ENCODE measurements at regions not wholly inside any gene's neighbourhood (a gene's known extent, or its start where the extent isn't known, plus 50 kb on each side); places are given as distances from the start of the nearest gene placed in this dataset.

DNA sequence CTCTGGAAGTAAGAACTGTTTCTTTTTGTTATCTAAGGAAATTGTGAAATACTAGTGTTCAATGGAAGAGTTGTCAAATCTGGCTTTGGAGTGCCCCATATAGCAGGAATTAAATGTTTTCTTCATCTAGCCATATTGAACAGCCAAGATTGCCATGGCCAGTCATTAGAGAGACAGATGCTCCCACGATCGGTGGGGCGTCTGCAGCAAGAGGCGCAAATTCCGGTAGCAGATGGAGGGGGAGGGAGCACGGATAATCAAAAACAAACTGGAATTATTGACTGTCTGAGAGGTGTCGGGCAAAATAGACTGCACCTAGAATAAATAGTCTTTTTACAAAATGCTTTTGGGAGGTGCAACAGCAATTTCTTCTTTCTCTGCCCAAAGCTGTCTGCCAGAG, 139.1 kb upstream of the FSTL4 start:
- ChIA-PET CTCF (no interaction called here), POLR2A (no interaction called here)

DNA sequence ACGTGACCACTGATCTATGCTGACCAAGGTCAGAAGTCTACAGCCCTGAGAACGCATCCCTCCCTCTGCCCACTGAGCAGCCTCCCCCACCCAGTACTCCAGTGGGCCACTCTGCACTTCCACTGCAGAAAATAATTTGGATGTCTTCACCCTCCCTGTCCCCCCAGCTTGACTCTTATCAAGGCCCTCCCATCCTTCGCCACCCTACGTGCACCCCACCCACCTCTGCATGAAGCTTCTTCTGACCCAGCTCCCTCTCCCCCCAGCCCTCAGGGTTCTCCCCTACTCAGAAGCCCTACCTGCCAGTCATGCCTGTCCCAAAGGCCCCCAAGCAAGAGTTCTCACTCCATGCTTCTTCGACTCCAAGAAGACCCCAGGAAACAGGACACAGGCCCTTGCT, 138.5 kb upstream of the FSTL4 start:
- ChIA-PET POLR2A (no interaction called here), CTCF (no interaction called here)

DNA sequence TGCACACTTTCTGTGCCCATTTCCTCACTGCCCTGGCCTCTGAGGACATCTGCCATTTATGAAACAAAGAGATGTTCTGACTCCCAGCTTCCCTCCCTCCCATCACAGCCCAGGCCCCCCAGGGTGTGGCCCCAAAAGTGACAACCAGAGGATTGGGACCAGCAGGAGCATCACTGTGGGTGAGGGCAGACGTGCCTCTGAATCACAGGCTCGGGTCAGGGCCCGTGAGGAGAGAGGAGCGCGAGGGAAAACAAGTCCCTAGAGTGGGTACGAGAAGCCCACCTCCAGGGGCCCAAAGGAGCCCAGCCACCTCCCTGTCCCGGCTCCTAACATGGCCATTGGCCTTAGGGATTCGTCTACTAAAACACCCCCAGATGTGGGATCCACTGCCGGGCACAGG, 138.0 kb upstream of the FSTL4 start:
- CTCF ChIA-PET: no interaction called here
- POLR2A ChIA-PET: no interaction called here

DNA sequence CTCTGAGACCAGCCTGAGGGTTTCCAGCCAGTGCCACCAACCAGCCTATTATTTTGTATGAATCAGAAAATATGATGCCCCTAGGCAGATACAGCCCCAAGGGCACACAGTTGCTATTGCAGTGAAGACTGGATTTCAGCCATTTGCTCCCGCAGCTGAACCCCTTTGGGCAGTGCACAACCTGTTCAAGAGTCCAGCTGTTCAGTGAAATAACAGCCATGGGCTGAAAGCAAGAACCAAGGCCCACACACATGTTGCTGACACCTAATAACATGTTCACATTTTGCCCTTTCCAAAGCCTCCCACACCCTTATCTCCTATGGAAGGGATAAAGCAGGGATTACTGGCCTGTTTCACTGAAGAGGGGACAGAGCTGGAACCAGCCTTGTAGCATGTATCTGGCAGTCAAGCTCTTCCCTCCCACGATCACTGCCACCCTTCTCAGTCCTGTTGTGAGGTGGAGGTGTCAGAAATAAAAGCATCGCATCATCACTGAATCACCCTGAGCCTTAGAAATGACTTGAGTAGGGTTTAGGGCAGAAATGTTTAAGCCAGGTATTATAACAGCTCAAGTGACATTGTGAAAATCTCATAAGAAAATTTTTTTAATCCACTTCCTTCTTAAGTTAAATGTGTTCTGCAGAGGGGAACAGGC, 137.1 kb upstream of the FSTL4 start:
- CTCF ChIA-PET: no interaction called here
- POLR2A ChIA-PET: no interaction called here

- CTCF ChIA-PET: interaction anchor here (1.3 kb wide), 1 partner anchor 147 kb away, joined by 3 read pairs; no protein-coding TSS in a partner anchor
- POLR2A ChIA-PET: interaction anchor here (0.9 kb wide), 1 partner anchor 157 kb away, joined by 4 read pairs; no protein-coding TSS in a partner anchor
Observed at GRCh38 chr5:133746834-133747233, 134.5 kb upstream of the FSTL4 start.

- CTCF ChIA-PET: no interaction called here
- POLR2A ChIA-PET: no interaction called here
Observed at GRCh38 chr5:133744960-133745308, 132.6 kb upstream of the FSTL4 start.

GRCh38 chr5:133744051-133744959, 132.0 kb upstream of the FSTL4 start:
- ChIA-PET CTCF (no interaction called here), POLR2A (no interaction called here)

DNA sequence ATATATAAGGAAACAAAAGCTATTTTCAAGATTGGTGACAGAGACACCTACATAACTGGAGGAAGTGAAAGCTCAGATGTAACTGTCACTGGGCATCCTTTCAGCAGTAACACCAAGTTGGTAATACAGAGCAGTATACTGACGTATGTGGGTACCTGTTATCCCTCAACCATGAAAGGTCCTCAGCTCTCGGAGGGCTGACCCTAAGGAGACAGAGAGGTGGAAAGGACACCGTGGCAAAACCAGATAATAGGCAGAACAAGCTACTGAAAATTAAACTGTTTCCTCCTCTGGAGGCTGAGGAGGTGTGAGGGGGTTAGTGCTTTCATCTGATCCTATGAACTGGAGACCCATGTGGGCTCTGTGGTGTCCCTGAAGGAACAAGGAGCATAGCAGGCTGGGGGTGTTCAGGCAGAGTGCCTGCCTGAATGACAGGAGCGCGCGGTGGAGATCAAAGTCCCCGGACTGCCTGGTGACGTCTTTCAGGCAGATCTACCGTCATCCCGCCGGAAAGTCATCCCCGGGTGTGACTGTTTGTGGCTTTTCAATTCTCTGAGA, 130.2 kb upstream of the FSTL4 start:
- CTCF ChIA-PET: no interaction called here
- POLR2A ChIA-PET: interaction anchor here (0.6 kb wide), 1 partner anchor 212 kb away, joined by 5 read pairs; no protein-coding TSS in a partner anchor

- CTCF ChIA-PET: no interaction called here
- POLR2A ChIA-PET: no interaction called here
Observed at GRCh38 chr5:133741818-133742355, 129.5 kb upstream of the FSTL4 start.

DNA sequence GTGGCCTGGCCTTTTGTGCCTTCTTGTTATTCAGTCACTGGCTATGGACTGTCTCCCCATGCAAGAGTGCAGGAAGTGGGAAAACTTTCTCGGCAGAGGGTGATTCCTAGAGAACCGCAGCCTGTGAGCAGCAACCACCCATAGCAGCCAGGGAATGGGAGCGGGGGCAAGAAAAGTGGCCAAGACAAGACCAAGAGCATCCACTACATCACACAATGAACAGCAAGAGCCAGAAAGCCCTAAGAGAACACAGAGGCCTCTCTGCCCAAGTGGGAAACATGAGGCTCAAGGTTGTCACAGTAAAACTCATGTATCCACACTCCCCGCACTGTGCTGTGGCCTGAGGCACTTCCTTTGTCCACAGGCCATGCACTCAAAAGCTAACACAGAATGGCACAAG, 129.1 kb upstream of the FSTL4 start:
- POLR2A ChIA-PET: no interaction called here

DNA sequence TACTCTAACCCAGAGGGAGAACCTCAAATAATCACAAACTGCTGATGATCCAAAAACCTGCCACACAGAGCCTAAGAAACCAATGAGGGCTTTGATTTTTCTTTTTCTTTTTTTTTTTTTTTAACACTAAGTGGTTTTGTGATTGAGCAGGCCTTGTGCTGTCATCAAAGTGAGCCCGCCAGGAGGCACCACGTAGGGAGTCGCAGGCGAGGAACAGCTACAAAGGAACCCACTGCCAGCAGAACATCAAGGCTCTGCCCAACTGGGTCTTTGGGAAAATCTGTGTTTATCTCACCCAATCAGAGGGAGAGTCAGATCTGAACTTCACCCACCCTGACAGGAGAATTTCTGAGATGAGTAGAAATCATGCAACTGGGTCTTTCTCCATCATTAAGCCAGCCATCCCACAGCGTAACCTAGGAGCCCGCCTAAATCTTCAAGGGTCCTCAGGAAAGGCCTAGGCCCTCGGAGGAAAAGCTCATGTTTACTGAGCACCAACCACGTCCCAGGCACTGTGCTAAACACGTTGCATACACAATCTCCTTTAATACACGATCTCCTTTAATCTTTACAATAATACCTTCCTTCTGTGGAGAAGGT, 126.9 kb upstream of the FSTL4 start:
- ChIA-PET CTCF (interaction anchor here (1.0 kb wide), 1 partner anchor 446 kb away, joined by 3 read pairs; no protein-coding TSS in a partner anchor), POLR2A (interaction anchor here (0.7 kb wide), 1 partner anchor 219 kb away, joined by 3 read pairs; no protein-coding TSS in a partner anchor)

More for the DNA sequence above, 129.1 kb upstream of the FSTL4 start:
- CTCF ChIA-PET: no interaction called here

DNA sequence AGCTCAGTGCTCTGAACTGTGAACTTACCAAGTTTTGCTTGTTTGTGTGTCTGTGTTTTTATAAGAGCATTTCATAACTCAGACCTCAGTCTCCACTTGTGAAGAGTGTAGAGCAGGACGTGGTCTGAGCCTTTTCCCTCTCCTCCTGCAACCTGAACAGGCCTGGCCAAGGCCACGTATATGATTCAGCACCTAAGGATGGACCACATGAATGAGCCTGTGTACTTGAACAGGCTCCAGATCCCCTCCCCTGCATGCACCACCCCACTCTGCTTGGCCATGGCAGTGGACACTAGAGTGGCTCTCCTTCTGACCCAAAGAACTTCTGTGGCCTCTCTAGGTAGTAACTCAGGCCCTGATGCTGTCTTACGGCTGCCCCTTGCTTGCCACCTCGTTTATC, 125.9 kb upstream of the FSTL4 start:
- ChIA-PET CTCF (no interaction called here), POLR2A (no interaction called here)

DNA sequence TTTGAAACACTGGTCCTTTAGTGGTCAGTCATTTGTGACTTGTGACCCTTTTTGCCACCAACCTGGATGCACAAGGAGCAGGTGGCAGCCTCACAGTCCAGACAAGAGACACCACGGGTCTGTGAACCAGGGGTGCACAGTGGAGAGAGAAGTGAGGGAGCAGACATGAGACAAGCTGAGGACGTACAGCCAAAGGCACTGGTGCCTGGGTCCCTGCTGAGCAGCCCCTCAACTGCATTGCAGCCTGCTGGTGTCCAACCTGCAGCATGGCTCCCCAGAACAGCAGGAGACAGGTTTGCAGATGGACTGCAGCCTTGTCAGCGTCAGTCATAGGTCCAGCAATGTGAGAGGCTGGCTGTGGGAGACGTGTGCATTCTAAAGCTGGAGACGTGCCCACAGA, 124.2 kb upstream of the FSTL4 start:
- ChIA-PET POLR2A (no interaction called here), CTCF (no interaction called here)

- POLR2A ChIA-PET: no interaction called here
- CTCF ChIA-PET: no interaction called here
Observed at GRCh38 chr5:133735346-133735745, 123.0 kb upstream of the FSTL4 start.

DNA sequence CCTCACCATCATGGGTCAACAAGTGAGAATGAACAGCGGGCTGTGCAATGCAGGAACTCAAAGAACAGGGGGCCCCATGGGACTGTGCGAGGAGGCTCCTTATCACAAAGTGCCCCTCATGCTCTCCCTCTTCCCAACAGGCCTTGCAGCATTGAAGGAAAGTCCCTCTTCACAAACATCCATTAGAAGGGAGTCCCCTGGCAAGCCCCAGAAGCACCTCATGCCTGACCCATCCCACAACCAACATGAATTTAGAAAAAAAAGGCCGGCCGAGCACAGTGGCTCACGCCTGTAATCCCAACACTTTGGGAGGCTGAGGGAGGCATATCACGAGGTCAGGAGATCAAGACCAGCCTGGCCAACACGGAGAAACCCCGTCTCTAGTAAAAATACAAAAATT, 122.6 kb upstream of the FSTL4 start:
- ChIA-PET CTCF (no interaction called here), POLR2A (no interaction called here)

DNA sequence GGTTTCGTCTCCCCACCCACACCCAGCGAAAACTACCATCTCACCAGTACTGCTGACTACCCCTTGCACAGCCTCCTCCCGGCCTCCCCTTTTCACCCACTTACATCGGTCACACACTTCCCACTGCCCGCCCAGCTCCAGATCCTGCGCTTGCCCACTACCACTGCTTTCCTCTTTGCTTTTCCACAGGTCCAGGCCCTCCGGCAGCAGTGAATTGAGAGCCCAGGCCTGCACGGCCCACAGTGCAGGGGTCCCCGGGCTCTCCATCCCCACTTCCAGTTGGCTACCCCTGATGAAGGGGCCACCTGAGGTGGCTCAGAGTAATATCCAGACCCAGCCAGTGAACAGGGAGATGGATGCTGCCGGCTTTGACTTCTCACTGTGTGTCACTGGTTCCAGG, 120.2 kb upstream of the FSTL4 start:
- ChIA-PET CTCF (no interaction called here), POLR2A (no interaction called here)

GRCh38 chr5:133731951-133732350, 119.6 kb upstream of the FSTL4 start:
- POLR2A ChIA-PET: no interaction called here
- CTCF ChIA-PET: no interaction called here

- CTCF ChIA-PET: no interaction called here
Observed at GRCh38 chr5:133730866-133731265, 118.5 kb upstream of the FSTL4 start.

GRCh38 chr5:133730346-133730745, 118.0 kb upstream of the FSTL4 start:
- POLR2A ChIA-PET: no interaction called here

More at GRCh38 chr5:133730866-133731265, 118.5 kb upstream of the FSTL4 start:
- POLR2A ChIA-PET: no interaction called here

DNA sequence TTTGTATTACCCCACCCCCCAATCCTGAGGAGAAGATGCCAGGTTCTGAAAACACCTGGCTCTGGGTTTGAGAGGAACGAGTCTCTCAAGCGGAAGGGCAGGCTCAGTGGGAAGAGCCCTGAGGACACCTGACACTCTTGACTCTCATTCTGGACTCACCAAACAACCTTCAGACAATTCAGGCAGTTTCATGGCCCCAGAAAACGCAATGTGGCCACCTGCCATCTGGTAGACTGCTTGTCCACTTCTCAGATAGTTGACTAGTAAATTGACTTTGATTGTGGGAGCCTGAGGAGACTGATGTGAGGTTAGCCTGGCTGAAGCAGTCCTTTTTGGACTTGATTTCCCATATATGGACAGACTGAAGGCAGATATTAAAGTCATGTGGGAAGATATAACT, 117.5 kb upstream of the FSTL4 start:
- ChIA-PET CTCF (no interaction called here), POLR2A (no interaction called here)

More at GRCh38 chr5:133730346-133730745, 118.0 kb upstream of the FSTL4 start:
- CTCF ChIA-PET: no interaction called here

DNA sequence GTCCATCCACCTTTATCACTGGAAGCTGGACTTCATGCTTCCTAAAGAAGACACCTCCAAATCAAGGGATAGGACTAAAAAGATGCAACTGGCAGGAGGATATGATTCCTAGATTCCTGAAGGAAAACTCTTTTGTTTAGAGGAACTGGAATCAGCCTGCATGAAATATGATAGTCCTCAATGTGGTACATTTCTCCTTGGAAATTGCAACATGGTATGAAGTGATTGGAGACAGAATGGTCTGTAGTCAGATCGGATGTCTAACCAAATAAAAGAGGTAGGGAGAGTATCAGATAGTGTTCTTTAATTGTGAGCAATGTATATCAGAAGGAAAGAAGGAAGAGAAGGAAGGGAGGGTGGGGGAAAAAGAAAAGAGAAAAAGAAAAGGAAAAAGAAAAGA, 116.1 kb upstream of the FSTL4 start:
- ChIA-PET CTCF (no interaction called here), POLR2A (no interaction called here)

Measured in activated CD8-positive, alpha-beta memory T cell treated with anti-CD3 and anti-CD28 coated beads for 36 hours (primary cell).